D721Med (cell line): ENCODE measurements at regions not wholly inside any gene's neighbourhood (a gene's known extent, or its start where the extent isn't known, plus 50 kb on each side); places are given as distances from the start of the nearest gene placed in this dataset.

Source experiments
- DNase-seq: peaks from one replicate; pipeline ENCODE4 v3.0.0; 2011; ENCODE audit warnings: low spot score; ENCODE audit not compliant: insufficient read length
- FAIRE-seq: peaks from 2 replicates; lab custom pipeline; 2011; peaks lifted over from hg19 to GRCh38; lab: Jason Lieb, UNC
- CTCF ChIP-seq: IDR thresholded peaks from 2 replicates; pipeline ENCODE4 v1.5.1; 2012; ENCODE audit warnings: mild to moderate bottlenecking, control low read depth; ENCODE audit not compliant: insufficient read depth; ENCODE audit errors: missing control alignments

GRCh38 chr3:110478377-110479054 is 593.1 kb upstream of the NECTIN3 start:
- no peak for FAIRE-seq
- no peak for TF ChIP-seq CTCF
- DNase-seq = no peak

- DNase-seq (no peak), FAIRE-seq (no peak)
- no peak for TF ChIP-seq CTCF
Observed at GRCh38 chr3:110479731-110480130, 591.9 kb upstream of the NECTIN3 start.

GRCh38 chr3:110485389-110485788 is 586.2 kb upstream of the NECTIN3 start:
- FAIRE-seq (no peak), DNase-seq (no peak)
- no peak for TF ChIP-seq CTCF

- DNase-seq (no peak), FAIRE-seq (no peak)
- TF ChIP-seq CTCF = no peak
Observed at GRCh38 chr3:110487840-110488239, 583.8 kb upstream of the NECTIN3 start.

GRCh38 chr3:110491413-110491812 is 580.2 kb upstream of the NECTIN3 start:
- FAIRE-seq = no peak

GRCh38 chr3:110492876-110493275 is 578.7 kb upstream of the NECTIN3 start:
- TF ChIP-seq CTCF = no peak
- FAIRE-seq = no peak
- no peak for DNase-seq

More at GRCh38 chr3:110491413-110491812, 580.2 kb upstream of the NECTIN3 start:
- no peak for DNase-seq
- TF ChIP-seq CTCF = no peak

GRCh38 chr3:110493438-110494092 is 578.1 kb upstream of the NECTIN3 start:
- no peak for FAIRE-seq
- no peak for DNase-seq
- TF ChIP-seq CTCF = no peak
